ENCODE measurements at regions not wholly inside any gene's neighbourhood (a gene's known extent, or its start where the extent isn't known, plus 50 kb on each side); places are given as distances from the start of the nearest gene placed in this dataset.

- Histone ChIP-seq H3K79me2 (ENCODE audit: insufficient read depth, low read length) (no peaks in the 10 kb centered on the region), H3K27me3 (ENCODE audit: low read length) (no peaks in the 10 kb centered on the region), H3F3A (ENCODE audit: insufficient read depth) (no peaks in the 10 kb centered on the region), H3K9me3 (ENCODE audit: insufficient read depth, low read length) (no peaks in the 10 kb centered on the region), H4K20me1 (ENCODE audit: low read depth, low read length) (no peaks in the 10 kb centered on the region), H3K36me3 (ENCODE audit: low read length) (no peaks in the 10 kb centered on the region), H3K4me2 (ENCODE audit: low read depth, low read length, poor library complexity, severe bottlenecking) (no peak overlapping the region), H3K4me3 (ENCODE audit: insufficient read depth, low read length, poor library complexity, severe bottlenecking) (no peak overlapping the region), H3K9ac (ENCODE audit: low read length) (no peak overlapping the region), H2AFZ (ENCODE audit: low read depth, low read length, severe bottlenecking) (no peak overlapping the region), H3K9me2 (replicated peaks; ENCODE audit: insufficient read depth, low read length) (no peaks in the 10 kb centered on the region), H3K27ac (ENCODE audit: low read depth, low read length) (no peak overlapping the region)
- TF ChIP-seq CTCF (IDR thresholded peaks at IDR 0.05; ENCODE audit: insufficient read depth, low read length, poor library complexity, severe bottlenecking) (no peak), EZH2phosphoT487 (conservative IDR thresholded peaks at IDR 0.05; ENCODE audit: low read length) (no peak)
These were observed 219.3 kb upstream of the PREP start for GRCh38 chr6:105622226-105622625.

- H3K79me2 ChIP-seq (ENCODE audit: insufficient read depth, low read length), result no peaks in the 10 kb centered on the region
- no peaks in the 10 kb centered on the region for H3K36me3 ChIP-seq (ENCODE audit: low read length)
- TF ChIP-seq CTCF (IDR thresholded peaks at IDR 0.05; ENCODE audit: insufficient read depth, low read length, poor library complexity, severe bottlenecking), result no peak
- TF ChIP-seq EZH2phosphoT487 (conservative IDR thresholded peaks at IDR 0.05; ENCODE audit: low read length), result no peak
- H3K4me3 ChIP-seq (ENCODE audit: insufficient read depth, low read length, poor library complexity, severe bottlenecking), result no peak overlapping the region
- H3K9me2 ChIP-seq (replicated peaks; ENCODE audit: insufficient read depth, low read length), result no peaks in the 10 kb centered on the region
- H3F3A ChIP-seq (ENCODE audit: insufficient read depth), result no peaks in the 10 kb centered on the region
- H3K9me3 ChIP-seq (ENCODE audit: insufficient read depth, low read length), result no peaks in the 10 kb centered on the region
- H3K9ac ChIP-seq (ENCODE audit: low read length), result no peak overlapping the region
- no peak overlapping the region for H2AFZ ChIP-seq (ENCODE audit: low read depth, low read length, severe bottlenecking)
- H3K4me2 ChIP-seq (ENCODE audit: low read depth, low read length, poor library complexity, severe bottlenecking), result no peak overlapping the region
- H4K20me1 ChIP-seq (ENCODE audit: low read depth, low read length), result no peaks in the 10 kb centered on the region
- H3K27me3 ChIP-seq (ENCODE audit: low read length), result no peaks in the 10 kb centered on the region
- no peak overlapping the region for H3K27ac ChIP-seq (ENCODE audit: low read depth, low read length)
These were observed 218.8 kb upstream of the PREP start for GRCh38 chr6:105621564-105622175.

- H3K79me2 ChIP-seq (ENCODE audit: insufficient read depth, low read length), result no peaks in the 10 kb centered on the region
- no peaks in the 10 kb centered on the region for H4K20me1 ChIP-seq (ENCODE audit: low read depth, low read length)
- no peaks in the 10 kb centered on the region for H3K27me3 ChIP-seq (ENCODE audit: low read length)
- H3K36me3 ChIP-seq (ENCODE audit: low read length), result no peaks in the 10 kb centered on the region
- H3F3A ChIP-seq (ENCODE audit: insufficient read depth), result no peaks in the 10 kb centered on the region
- H3K9ac ChIP-seq (ENCODE audit: low read length), result no peak overlapping the region
- no peak overlapping the region for H3K4me2 ChIP-seq (ENCODE audit: low read depth, low read length, poor library complexity, severe bottlenecking)
- H2AFZ ChIP-seq (ENCODE audit: low read depth, low read length, severe bottlenecking), result no peak overlapping the region
- TF ChIP-seq CTCF (IDR thresholded peaks at IDR 0.05; ENCODE audit: insufficient read depth, low read length, poor library complexity, severe bottlenecking), result no peak
- TF ChIP-seq EZH2phosphoT487 (conservative IDR thresholded peaks at IDR 0.05; ENCODE audit: low read length), result no peak
- no peaks in the 10 kb centered on the region for H3K9me2 ChIP-seq (replicated peaks; ENCODE audit: insufficient read depth, low read length)
- H3K9me3 ChIP-seq (ENCODE audit: insufficient read depth, low read length), result no peaks in the 10 kb centered on the region
- no peak overlapping the region for H3K27ac ChIP-seq (ENCODE audit: low read depth, low read length)
- no peak overlapping the region for H3K4me3 ChIP-seq (ENCODE audit: insufficient read depth, low read length, poor library complexity, severe bottlenecking)
These were observed 218.0 kb upstream of the PREP start for GRCh38 chr6:105620878-105621277.
